Epithelial cell of proximal tubule (primary cell): ENCODE measurements at regions not wholly inside any gene's neighbourhood (a gene's known extent, or its start where the extent isn't known, plus 50 kb on each side); places are given as distances from the start of the nearest gene placed in this dataset.

Source experiments
- DNase-seq: peaks from one replicate; pipeline ENCODE4 v3.0.0-alpha.2; 2011; ENCODE audit warnings: low read depth
- H3K4me3 ChIP-seq: 2 replicates; pipeline ENCODE4 v1.5.1; 2011; ENCODE audit warnings: low read depth, mild to moderate bottlenecking, low read length
- CTCF ChIP-seq: conservative IDR thresholded peaks from 2 replicates; pipeline ENCODE4 v1.5.1; 2012; ENCODE audit warnings: low read depth, mild to moderate bottlenecking, low read length

- no peak for TF ChIP-seq CTCF
- DNase-seq, result no peak
- no peak overlapping the region for H3K4me3 ChIP-seq
These were observed 178.9 kb upstream of the DPT start for GRCh38 chr1:168907786-168908348.

GRCh38 chr1:168910403-168910802 lies 181.4 kb upstream of the DPT start:
- no peak for TF ChIP-seq CTCF
- DNase-seq, result no peak
- H3K4me3 ChIP-seq, result no peak overlapping the region

- no peak for DNase-seq
- TF ChIP-seq CTCF, result no peak
- H3K4me3 ChIP-seq, result no peak overlapping the region
These were observed 182.4 kb upstream of the DPT start for GRCh38 chr1:168911370-168911769.

GRCh38 chr1:168913711-168914463 lies 184.9 kb upstream of the DPT start:
- no peak for DNase-seq
- no peak overlapping the region for H3K4me3 ChIP-seq
- TF ChIP-seq CTCF, result no peak

- no peak for DNase-seq
- TF ChIP-seq CTCF, result no peak
- no peak overlapping the region for H3K4me3 ChIP-seq
These were observed 188.3 kb upstream of the DPT start for GRCh38 chr1:168917309-168917708.

- no peak overlapping the region for H3K4me3 ChIP-seq
- no peak for TF ChIP-seq CTCF
- DNase-seq, result no peak
These were observed 188.7 kb upstream of the ATP1B1 start for GRCh38 chr1:168917796-168918195.
